SK-N-SH (cell line): ENCODE measurements at regions not wholly inside any gene's neighbourhood (a gene's known extent, or its start where the extent isn't known, plus 50 kb on each side); places are given as distances from the start of the nearest gene placed in this dataset.

Experiments used
- CTCF ChIA-PET: fragments of 300-600, 350-600 bp; formaldehyde crosslinking; extraction: SDS; loops from one replicate; lab custom pipeline; 2021; lab: Yijun Ruan, JAX
- POLR2A ChIA-PET: fragments of 350-600 bp; sonication (Branson Sonifier 250); formaldehyde crosslinking; extraction: SDS; loops from one replicate; lab custom pipeline; 2020; ENCODE audit warnings: antibody characterized with exemption, inconsistent platforms; lab: Yijun Ruan, JAX
- DNase-seq: peaks from one replicate; pipeline ENCODE4 v3.0.0; 2012
- H2AFZ ChIP-seq: fragments of 200-600 bp; sonication (generic); 2 replicates; pipeline ENCODE4 v1.8.1; 2016; ENCODE audit warnings: antibody characterized with exemption, mild to moderate bottlenecking, low read depth
- H3F3A ChIP-seq: fragments of 200-600 bp; sonication (generic); replicated peaks from 2 replicates; pipeline ENCODE3; 2016; ENCODE audit warnings: antibody characterized with exemption, mild to moderate bottlenecking; ENCODE audit not compliant: insufficient read depth
- H3K27ac ChIP-seq, 2 experiments: fragments of 200-500 bp in 1 of 2; fragments of 200-600 bp in 1 of 2; sonication (Bioruptor generic) in 1 of 2; sonication (generic), shearing (Covaris generic) in 1 of 2; 2 replicates each; pipeline versions ENCODE4 v1.5.1 to v1.6.1; 2014 to 2016; ENCODE audit warnings: low read depth in 2 of 2, inconsistent platforms in 1 of 2, low read length in 1 of 2, mild to moderate bottlenecking in 1 of 2, mixed read lengths in 1 of 2
- H3K27me3 ChIP-seq: fragments of 200-600 bp; sonication (generic), shearing (Covaris generic); 2 replicates; pipeline ENCODE4 v1.6.1; 2016; ENCODE audit warnings: mixed run types; ENCODE audit not compliant: insufficient read depth
- H3K36me3 ChIP-seq, 2 experiments: fragments of 200-500 bp in 1 of 2; fragments of 200-600 bp in 1 of 2; sonication (Bioruptor generic) in 1 of 2; sonication (generic) in 1 of 2; replicated peaks in 1 of 2; 2 replicates each; pipeline versions ENCODE3 to v1.5.1; 2014 to 2016; ENCODE audit warnings: low read length in 1 of 2, mild to moderate bottlenecking in 1 of 2; ENCODE audit not compliant: insufficient read depth in 2 of 2, control insufficient read depth in 1 of 2
- H3K4me1 ChIP-seq, 2 experiments: fragments of 200-500 bp in 1 of 2; fragments of 200-600 bp in 1 of 2; sonication (Bioruptor generic) in 1 of 2; sonication (generic), shearing (Covaris generic) in 1 of 2; 2 replicates each; pipeline versions ENCODE4 v1.5.1 to v1.6.1; 2014 to 2016; ENCODE audit warnings: low read depth in 1 of 2, low read length in 1 of 2, mixed run types in 1 of 2; ENCODE audit not compliant: insufficient read depth in 2 of 2, control insufficient read depth in 1 of 2
- H3K4me2 ChIP-seq: fragments of 200-600 bp; sonication (generic), shearing (Covaris generic); 2 replicates; pipeline ENCODE4 v1.6.1; 2017; ENCODE audit warnings: mixed run types
- H3K4me3 ChIP-seq, 2 experiments: fragments of 200-500 bp in 1 of 2; fragments of 200-600 bp in 1 of 2; sonication (Bioruptor generic) in 1 of 2; sonication (generic), shearing (Covaris generic) in 1 of 2; 2 replicates each; pipeline versions ENCODE4 v1.5.1 to v1.8.1; 2014 to 2016; ENCODE audit warnings: low read depth in 2 of 2, inconsistent platforms in 1 of 2, low read length in 1 of 2, mild to moderate bottlenecking in 1 of 2, mixed read lengths in 1 of 2, moderate library complexity in 1 of 2
- H3K79me2 ChIP-seq: fragments of 200-600 bp; sonication (generic); 2 replicates; pipeline ENCODE4 v1.8.1; 2017; ENCODE audit warnings: mild to moderate bottlenecking; ENCODE audit not compliant: insufficient read depth
- H3K9ac ChIP-seq: fragments of 200-600 bp; sonication (generic); 2 replicates; pipeline ENCODE4 v1.6.1; 2017; ENCODE audit warnings: mixed run types
- H3K9me2 ChIP-seq: fragments of 200-600 bp; sonication (generic); 2 replicates; pipeline ENCODE4 v1.6.1; 2017; ENCODE audit warnings: mixed run types
- H3K9me3 ChIP-seq: fragments of 200-600 bp; sonication (generic); 2 replicates; pipeline ENCODE4 v1.6.1; 2017; ENCODE audit warnings: mixed run types, mild to moderate bottlenecking, moderate library complexity
- H4K20me1 ChIP-seq: fragments of 200-600 bp; sonication (generic); 2 replicates; pipeline ENCODE4 v1.6.1; 2017; ENCODE audit warnings: mild to moderate bottlenecking, mixed run types; ENCODE audit not compliant: insufficient read depth
- CHD2 ChIP-seq: fragments of 150-350 bp; IDR thresholded peaks from 2 replicates; pipeline ENCODE4 v1.6.1; 2018; ENCODE audit warnings: low read length; ENCODE audit not compliant: partially characterized antibody
- FOXJ3 ChIP-seq: sonication (generic); formaldehyde crosslinking; IDR thresholded peaks from 2 replicates; pipeline ENCODE4 v1.5.1; 2020; ENCODE audit warnings: mild to moderate bottlenecking, missing genetic modification reagents
- GATA2 ChIP-seq: sonication (generic); formaldehyde crosslinking; IDR thresholded peaks from 2 replicates; pipeline ENCODE4 v1.5.0; 2020; ENCODE audit warnings: mild to moderate bottlenecking, missing genetic modification reagents
- MEF2A ChIP-seq: IDR thresholded peaks from 2 replicates; pipeline ENCODE4 v1.4.0; 2012; ENCODE audit warnings: low read depth, borderline replicate concordance
- MXI1 ChIP-seq: IDR thresholded peaks from 2 replicates; pipeline ENCODE4 v1.6.1; 2012; ENCODE audit warnings: mild to moderate bottlenecking, low read depth, low read length, improper control_type of control experiment
- NFIC ChIP-seq: IDR thresholded peaks from 2 replicates; pipeline ENCODE4 v1.4.0; 2012; ENCODE audit warnings: borderline replicate concordance
- NRF1 ChIP-seq: IDR thresholded peaks from 2 replicates; pipeline ENCODE4 v1.6.1; 2012; ENCODE audit warnings: low read depth, mild to moderate bottlenecking, low read length
- RFX5 ChIP-seq: IDR thresholded peaks from 2 replicates; pipeline ENCODE4 v1.6.1; 2012; ENCODE audit warnings: mild to moderate bottlenecking, improper control_type of control experiment, low read length
- RXRA ChIP-seq: IDR thresholded peaks from 2 replicates; pipeline ENCODE4 v1.4.0; 2012; ENCODE audit warnings: low read depth, mild to moderate bottlenecking, borderline replicate concordance
- SIN3A ChIP-seq: IDR thresholded peaks from 2 replicates; pipeline ENCODE4 v1.6.1; 2012; ENCODE audit warnings: low read depth, mild to moderate bottlenecking, low read length, moderate library complexity, borderline replicate concordance
- SMC3 ChIP-seq: IDR thresholded peaks from 2 replicates; pipeline ENCODE4 v1.6.1; 2012; ENCODE audit warnings: low read depth, low read length, improper control_type of control experiment
- TCF12 ChIP-seq: IDR thresholded peaks from 2 replicates; pipeline ENCODE4 v1.4.0; 2012
- TEAD4 ChIP-seq: IDR thresholded peaks from 2 replicates; pipeline ENCODE4 v1.4.0; 2012; ENCODE audit warnings: mild to moderate bottlenecking, borderline replicate concordance; ENCODE audit not compliant: insufficient read depth
- WGBS: methylation state at CpG from one replicate; pipeline ENCODE4 v1.1.6; 2017; ENCODE audit warnings: low lambda C conversion rate; 5-methylcytosine and 5-hydroxymethylcytosine counted together
- TF ChIP-seq, protein P1 (sequence below): IDR thresholded peaks from 2 replicates; pipeline ENCODE4; 2012
- TF ChIP-seq, protein P2 (sequence below): fragments of 150-350 bp; IDR thresholded peaks from 2 replicates; pipeline ENCODE4 v1.6.1; 2017; ENCODE audit warnings: antibody characterized with exemption, low read length, low read depth, borderline replicate concordance
- TF ChIP-seq, protein P3 (sequence below): IDR thresholded peaks from 2 replicates; pipeline ENCODE4 v1.4.0; 2012; ENCODE audit warnings: low read depth, borderline replicate concordance
- TF ChIP-seq, protein P4 (sequence below): IDR thresholded peaks from 2 replicates; pipeline ENCODE4 v1.4.0; 2012; ENCODE audit warnings: low read depth

DNA sequence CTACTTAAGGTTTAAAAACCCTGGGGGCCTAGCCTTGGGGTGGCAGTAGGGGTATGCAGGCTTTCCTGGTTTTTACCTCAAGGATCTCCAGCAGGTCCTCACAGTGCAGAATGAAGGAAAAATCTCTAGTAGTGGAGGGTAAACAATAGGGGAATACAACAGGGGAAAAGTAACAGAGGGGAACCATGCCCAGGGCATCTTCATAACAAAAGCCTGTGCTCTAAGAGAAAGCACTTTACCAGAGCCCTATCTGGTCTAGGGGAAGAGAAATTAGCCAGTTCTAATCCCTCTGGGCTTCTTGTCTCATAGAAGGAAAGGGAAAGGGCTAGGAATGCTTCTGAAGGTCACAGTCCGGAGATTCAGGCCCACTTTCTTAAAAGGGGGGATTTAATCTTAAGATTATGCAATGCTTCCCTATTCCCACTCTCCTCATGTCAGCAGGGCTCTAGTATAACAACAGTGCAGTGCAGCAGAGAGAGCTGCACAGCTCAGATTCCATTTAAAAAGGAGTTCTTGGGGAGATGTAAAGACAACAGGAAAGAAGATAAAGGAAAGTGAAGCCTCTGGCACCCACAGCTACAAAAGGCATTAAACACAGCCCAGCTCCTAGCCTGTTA is 149.0 kb upstream of the CYP1B1 start:
- POLR2A ChIA-PET: no interaction called here

More for the DNA sequence above, 149.0 kb upstream of the CYP1B1 start:
- CTCF ChIA-PET: interaction anchor here (0.9 to 1.4 kb wide), 2 partner anchors 111 to 243 kb away, joined by 3 read pairs; no protein-coding TSS in a partner anchor
- Histone ChIP-seq H3K9me3 (0 out of 2 replicates have a peak, but pooled peaks cover 4% of the 10 kb centered on the region), H3F3A (no peaks in the 10 kb centered on the region), H3K4me1 (peaks cover 0 to 2% of the 10 kb centered on the region in 2 experiments; a peak in 1 of 4 replicates), H3K4me3 (no peak overlapping the region), H3K79me2 (no peaks in the 10 kb centered on the region), H3K27ac (no peak overlapping the region), H4K20me1 (no peaks in the 10 kb centered on the region), H3K27me3 (no peaks in the 10 kb centered on the region), H3K4me2 (no peak overlapping the region), H2AFZ (no peak overlapping the region), H3K9ac (no peak overlapping the region), H3K9me2 (no peaks in the 10 kb centered on the region), H3K36me3 (no peaks in the 10 kb centered on the region)
- no peak for DNase-seq
- no peak for TF ChIP-seq MXI1
- TF ChIP-seq CHD2: no peak
- no peak for TF ChIP-seq NFIC
- TF ChIP-seq NRF1: no peak
- no peak for TF ChIP-seq RXRA
- TF ChIP-seq, protein P1, sequence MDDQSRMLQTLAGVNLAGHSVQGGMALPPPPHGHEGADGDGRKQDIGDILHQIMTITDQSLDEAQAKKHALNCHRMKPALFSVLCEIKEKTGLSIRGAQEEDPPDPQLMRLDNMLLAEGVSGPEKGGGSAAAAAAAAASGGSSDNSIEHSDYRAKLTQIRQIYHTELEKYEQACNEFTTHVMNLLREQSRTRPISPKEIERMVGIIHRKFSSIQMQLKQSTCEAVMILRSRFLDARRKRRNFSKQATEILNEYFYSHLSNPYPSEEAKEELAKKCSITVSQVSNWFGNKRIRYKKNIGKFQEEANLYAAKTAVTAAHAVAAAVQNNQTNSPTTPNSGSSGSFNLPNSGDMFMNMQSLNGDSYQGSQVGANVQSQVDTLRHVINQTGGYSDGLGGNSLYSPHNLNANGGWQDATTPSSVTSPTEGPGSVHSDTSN: no peak
- no peak for TF ChIP-seq TEAD4
- TF ChIP-seq, protein P2, sequence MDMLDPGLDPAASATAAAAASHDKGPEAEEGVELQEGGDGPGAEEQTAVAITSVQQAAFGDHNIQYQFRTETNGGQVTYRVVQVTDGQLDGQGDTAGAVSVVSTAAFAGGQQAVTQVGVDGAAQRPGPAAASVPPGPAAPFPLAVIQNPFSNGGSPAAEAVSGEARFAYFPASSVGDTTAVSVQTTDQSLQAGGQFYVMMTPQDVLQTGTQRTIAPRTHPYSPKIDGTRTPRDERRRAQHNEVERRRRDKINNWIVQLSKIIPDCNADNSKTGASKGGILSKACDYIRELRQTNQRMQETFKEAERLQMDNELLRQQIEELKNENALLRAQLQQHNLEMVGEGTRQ: no peak
- no peak for TF ChIP-seq MEF2A
- TF ChIP-seq GATA2 (CRISPR knock-in tag): no peak
- TF ChIP-seq, protein P3, sequence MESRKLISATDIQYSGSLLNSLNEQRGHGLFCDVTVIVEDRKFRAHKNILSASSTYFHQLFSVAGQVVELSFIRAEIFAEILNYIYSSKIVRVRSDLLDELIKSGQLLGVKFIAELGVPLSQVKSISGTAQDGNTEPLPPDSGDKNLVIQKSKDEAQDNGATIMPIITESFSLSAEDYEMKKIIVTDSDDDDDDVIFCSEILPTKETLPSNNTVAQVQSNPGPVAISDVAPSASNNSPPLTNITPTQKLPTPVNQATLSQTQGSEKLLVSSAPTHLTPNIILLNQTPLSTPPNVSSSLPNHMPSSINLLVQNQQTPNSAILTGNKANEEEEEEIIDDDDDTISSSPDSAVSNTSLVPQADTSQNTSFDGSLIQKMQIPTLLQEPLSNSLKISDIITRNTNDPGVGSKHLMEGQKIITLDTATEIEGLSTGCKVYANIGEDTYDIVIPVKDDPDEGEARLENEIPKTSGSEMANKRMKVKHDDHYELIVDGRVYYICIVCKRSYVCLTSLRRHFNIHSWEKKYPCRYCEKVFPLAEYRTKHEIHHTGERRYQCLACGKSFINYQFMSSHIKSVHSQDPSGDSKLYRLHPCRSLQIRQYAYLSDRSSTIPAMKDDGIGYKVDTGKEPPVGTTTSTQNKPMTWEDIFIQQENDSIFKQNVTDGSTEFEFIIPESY: no peak
- no peak for TF ChIP-seq SMC3
- TF ChIP-seq RFX5: no peak
- TF ChIP-seq FOXJ3 (CRISPR knock-in tag): no peak
- TF ChIP-seq, protein P4, sequence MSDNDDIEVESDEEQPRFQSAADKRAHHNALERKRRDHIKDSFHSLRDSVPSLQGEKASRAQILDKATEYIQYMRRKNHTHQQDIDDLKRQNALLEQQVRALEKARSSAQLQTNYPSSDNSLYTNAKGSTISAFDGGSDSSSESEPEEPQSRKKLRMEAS: no peak
- TF ChIP-seq TCF12: no peak
- TF ChIP-seq SIN3A: no peak
- WGBS: 50% methylated on average over 1 of the region's 1 CpG
